ENCODE measurements at regions not wholly inside any gene's neighbourhood (a gene's known extent, or its start where the extent isn't known, plus 50 kb on each side); places are given as distances from the start of the nearest gene placed in this dataset.

DNA sequence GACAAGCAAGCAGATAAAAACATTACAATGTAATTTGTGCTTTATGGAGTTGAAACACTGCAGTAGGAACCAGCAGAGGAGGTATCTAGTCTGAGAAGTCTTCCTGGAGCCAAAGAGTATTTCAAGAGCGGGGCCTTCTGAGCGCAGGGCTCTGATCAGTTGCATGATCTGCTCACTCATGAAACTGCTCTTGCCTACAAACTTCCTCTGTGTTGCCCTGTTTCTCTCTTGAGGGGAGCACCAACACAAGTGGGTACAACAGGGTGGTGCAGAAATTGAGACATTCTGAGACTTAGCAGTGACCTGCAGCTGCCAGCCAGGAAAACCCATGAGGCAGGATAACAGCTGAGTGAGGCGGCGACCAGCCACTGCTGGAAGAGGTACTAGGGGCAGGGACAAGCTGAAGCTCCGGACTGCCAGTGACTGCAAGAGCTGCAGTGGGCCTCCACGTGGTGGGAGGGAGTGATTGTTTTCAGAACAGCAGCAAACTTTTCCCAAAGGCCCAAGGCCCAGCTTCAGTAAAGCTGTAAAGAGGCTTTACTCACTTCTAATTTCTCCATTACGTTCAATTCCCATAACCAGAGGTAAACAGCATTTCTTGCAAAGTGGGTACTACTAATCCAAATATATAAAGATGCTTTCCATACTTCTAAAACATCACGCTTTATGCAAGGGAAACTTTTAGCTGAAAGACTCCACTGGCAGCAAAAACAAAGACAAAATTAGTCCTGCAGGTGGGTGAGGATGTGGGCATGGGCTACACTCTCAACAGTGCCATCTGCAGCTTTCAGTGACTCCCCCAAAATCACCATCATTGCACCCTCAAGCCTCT, 69.0 kb upstream of the LPP start:
- Histone ChIP-seq H3K4me1 (ENCODE audit: control insufficient read depth, insufficient read depth, low read length) (peaks cover 2% of the 10 kb centered on the region; the same call in 1 of the 2 replicates), H3K18ac (ENCODE audit: low read depth, low read length) (no peak overlapping the region), H3K79me1 (ENCODE audit: low read depth in 1 of 2, low read length in 2 of 2) (no peaks in the 10 kb centered on the region), H3K27ac (ENCODE audit: insufficient read depth, low read length) (no peak overlapping the region), H3K9me3 (ENCODE audit: control insufficient read depth, insufficient read depth, low read length) (no peaks in the 10 kb centered on the region), H2BK20ac (ENCODE audit: low read depth, low read length) (no peak overlapping the region), H2AFZ (replicated peaks; ENCODE audit: low read length, poor library complexity) (no peak overlapping the region), H2AK9ac (replicated peaks; ENCODE audit: low read depth, low read length, poor library complexity) (no peak overlapping the region), H3K9ac (ENCODE audit: low read depth, low read length) (no peak overlapping the region), H2AK5ac (ENCODE audit: low read depth, low read length) (no peak overlapping the region), H4K91ac (ENCODE audit: insufficient read depth, low read depth, low read length) (no peak overlapping the region), H3K4me2 (ENCODE audit: low read depth, low read length) (no peak overlapping the region), H4K20me1 (ENCODE audit: insufficient read depth, low read length) (no peaks in the 10 kb centered on the region), H2BK15ac (ENCODE audit: low read depth, low read length) (no peak overlapping the region), H3K14ac (replicated peaks; ENCODE audit: low read depth, low read length) (no peak overlapping the region), H2BK5ac (ENCODE audit: low read depth, low read length, poor library complexity, severe bottlenecking) (no peak overlapping the region), H2BK120ac (ENCODE audit: low read depth, low read length) (no peak overlapping the region), H3K23ac (ENCODE audit: low read depth, low read length) (no peak overlapping the region), H3K4me3 (ENCODE audit: insufficient read depth, low read depth, low read length) (no peak overlapping the region), H4K5ac (ENCODE audit: low read depth, low read length) (no peak overlapping the region), H3K27me3 (ENCODE audit: control insufficient read depth, insufficient read depth, low read length) (no peaks in the 10 kb centered on the region), H3K4ac (ENCODE audit: low read depth, low read length) (no peak overlapping the region), H3K56ac (ENCODE audit: extremely low read depth, insufficient read depth, low read length) (no peak overlapping the region), H4K8ac (ENCODE audit: low read depth in 2 of 2, low read length in 2 of 2) (no peak overlapping the region), H3K9me1 (ENCODE audit: insufficient read depth, low read length) (no peaks in the 10 kb centered on the region), H3K36me3 (ENCODE audit: control insufficient read depth, insufficient read depth, low read length) (no peaks in the 10 kb centered on the region)
- ChIA-PET POLR2A (ENCODE audit: unreplicated experiment) (no interaction called here), CTCF (no interaction called here)
- dilution Hi-C loops (cut with HindIII; ENCODE audit: low sequenced_read_pairs, unreplicated experiment) (no loop called here), in situ Hi-C loops (cut with MboI; ENCODE audit: low sequenced_read_pairs) (no loop called here), intact Hi-C loops (cut with micrococcal nuclease) (no loop called here)
- no peak for DNase-seq
- WGBS, 2 experiments (ENCODE audit: extremely low coverage in 2 of 2, insufficient read length in 1 of 2) = 93% methylated on average over 2 of the region's 8 CpGs; no CpG with 5 or more reads in 1 of the 2 experiments
- TF ChIP-seq ELK1 (IDR thresholded peaks at IDR 0.05; ENCODE audit: borderline replicate concordance, low read depth, low read length) (no peak), CHD1 (IDR thresholded peaks at IDR 0.05; ENCODE audit: low read depth, low read length) (no peak), MXI1 (IDR thresholded peaks at IDR 0.05; ENCODE audit: borderline replicate concordance, low read depth, low read length) (no peak), MAZ (IDR thresholded peaks at IDR 0.05; ENCODE audit: borderline replicate concordance, low read depth, low read length) (no peak), BHLHE40 (IDR thresholded peaks at IDR 0.05; ENCODE audit: low read depth, low read length) (no peak), FOS (IDR thresholded peaks at IDR 0.05; ENCODE audit: low read depth, low read length) (no peak), USF2 (IDR thresholded peaks at IDR 0.05; ENCODE audit: low read depth, low read length) (no peak), CTCF (conservative IDR thresholded peaks at IDR 0.05; ENCODE audit: low read depth, low read length) (no peak), NFE2L2 (IDR thresholded peaks at IDR 0.05; ENCODE audit: low read depth, low read length) (no peak)
- no TSS peak for BruUV-seq (replicated peaks)
- ATAC-seq (ENCODE audit: low read depth) = no peak

Measured in IMR-90 (cell line).